T-helper 2 cell treated with Interferon-gamma antibody and Interleukin-4, amounts not matched to agents 5 μg/mL and 100 μg/mL, for 36 hours (primary cell): ENCODE measurements at regions not wholly inside any gene's neighbourhood (a gene's known extent, or its start where the extent isn't known, plus 50 kb on each side); places are given as distances from the start of the nearest gene placed in this dataset.

ENCODE experiments used
- DNase-seq: peaks from one replicate; pipeline ENCODE4 v3.0.0; 2021; ENCODE audit warnings: low spot score
- H3K27ac Mint-ChIP-seq: one replicate; pipeline ENCODE4 v1.8.0; 2021; ENCODE audit warnings: mild to moderate bottlenecking, mixed read lengths
- H3K27me3 Mint-ChIP-seq: one replicate; pipeline ENCODE4 v1.8.0; 2021; ENCODE audit warnings: low read depth, mixed read lengths
- H3K36me3 Mint-ChIP-seq: one replicate; pipeline ENCODE4 v1.8.0; 2021; ENCODE audit warnings: low read depth, mixed read lengths
- H3K4me1 Mint-ChIP-seq: one replicate; pipeline ENCODE4 v1.8.0; 2021; ENCODE audit warnings: low read depth, mixed read lengths
- H3K4me3 Mint-ChIP-seq: one replicate; pipeline ENCODE4 v1.8.0; 2022; ENCODE audit warnings: mild to moderate bottlenecking, moderate library complexity, mixed read lengths
- H3K9me3 Mint-ChIP-seq: one replicate; pipeline ENCODE4 v1.8.0; 2021; ENCODE audit warnings: mixed read lengths

- Mint-ChIP-seq H3K4me3 (no peak overlapping the region), H3K9me3 (peaks cover 18% of the 10 kb centered on the region), H3K27me3 (no peaks in the 10 kb centered on the region), H3K4me1 (no peaks in the 10 kb centered on the region), H3K36me3 (no peaks in the 10 kb centered on the region), H3K27ac (no peak overlapping the region)
- no peak for DNase-seq
Measured at GRCh38 chr14:46399049-46399448, 252.5 kb downstream of the RPL10L start.

- Mint-ChIP-seq H3K9me3 (peaks cover 39% of the 10 kb centered on the region), H3K4me3 (no peak overlapping the region), H3K27me3 (no peaks in the 10 kb centered on the region), H3K27ac (no peak overlapping the region), H3K36me3 (no peaks in the 10 kb centered on the region), H3K4me1 (no peaks in the 10 kb centered on the region)
- no peak for DNase-seq
Measured at GRCh38 chr14:46384611-46385010, 267.0 kb downstream of the RPL10L start.

- no peaks in the 10 kb centered on the region for H3K4me1 Mint-ChIP-seq
- H3K4me3 Mint-ChIP-seq, result no peak overlapping the region
- H3K27me3 Mint-ChIP-seq, result no peaks in the 10 kb centered on the region
- H3K27ac Mint-ChIP-seq, result no peak overlapping the region
- DNase-seq, result no peak
- H3K9me3 Mint-ChIP-seq, result peaks cover 37% of the 10 kb centered on the region
- no peaks in the 10 kb centered on the region for H3K36me3 Mint-ChIP-seq
Measured at GRCh38 chr14:46381674-46382073, 269.9 kb downstream of the RPL10L start.

- H3K27ac Mint-ChIP-seq, result no peak overlapping the region
- peaks cover 50% of the 10 kb centered on the region for H3K9me3 Mint-ChIP-seq
- H3K4me1 Mint-ChIP-seq, result no peaks in the 10 kb centered on the region
- DNase-seq, result no peak
- no peaks in the 10 kb centered on the region for H3K36me3 Mint-ChIP-seq
- no peaks in the 10 kb centered on the region for H3K27me3 Mint-ChIP-seq
- no peak overlapping the region for H3K4me3 Mint-ChIP-seq
Measured at GRCh38 chr14:46378248-46378647, 273.3 kb downstream of the RPL10L start.

GRCh38 chr14:46377305-46377704 lies 274.3 kb downstream of the RPL10L start:
- H3K27ac Mint-ChIP-seq, result no peak overlapping the region
- DNase-seq, result no peak
- H3K9me3 Mint-ChIP-seq, result peaks cover 50% of the 10 kb centered on the region
- H3K27me3 Mint-ChIP-seq, result no peaks in the 10 kb centered on the region
- H3K36me3 Mint-ChIP-seq, result no peaks in the 10 kb centered on the region
- H3K4me1 Mint-ChIP-seq, result no peaks in the 10 kb centered on the region
- H3K4me3 Mint-ChIP-seq, result no peak overlapping the region

- no peaks in the 10 kb centered on the region for H3K4me1 Mint-ChIP-seq
- H3K4me3 Mint-ChIP-seq, result no peak overlapping the region
- peaks cover 41% of the 10 kb centered on the region for H3K9me3 Mint-ChIP-seq
- H3K27ac Mint-ChIP-seq, result no peak overlapping the region
- H3K36me3 Mint-ChIP-seq, result no peaks in the 10 kb centered on the region
- DNase-seq, result no peak
- no peaks in the 10 kb centered on the region for H3K27me3 Mint-ChIP-seq
Measured at GRCh38 chr14:46369391-46369790, 282.2 kb downstream of the RPL10L start.

- Mint-ChIP-seq H3K9me3 (peaks cover 41% of the 10 kb centered on the region), H3K4me1 (no peaks in the 10 kb centered on the region), H3K27ac (no peak overlapping the region), H3K4me3 (no peak overlapping the region), H3K36me3 (no peaks in the 10 kb centered on the region), H3K27me3 (no peaks in the 10 kb centered on the region)
- no peak for DNase-seq
Measured at GRCh38 chr14:46368275-46368674, 283.3 kb downstream of the RPL10L start.

GRCh38 chr14:46352844-46353243 lies 298.7 kb downstream of the RPL10L start:
- H3K27ac Mint-ChIP-seq, result no peak overlapping the region
- H3K9me3 Mint-ChIP-seq, result peaks cover 22% of the 10 kb centered on the region
- H3K36me3 Mint-ChIP-seq, result no peaks in the 10 kb centered on the region
- no peaks in the 10 kb centered on the region for H3K4me1 Mint-ChIP-seq
- no peak for DNase-seq
- H3K4me3 Mint-ChIP-seq, result no peak overlapping the region
- no peaks in the 10 kb centered on the region for H3K27me3 Mint-ChIP-seq

- H3K27ac Mint-ChIP-seq, result no peak overlapping the region
- H3K9me3 Mint-ChIP-seq, result peaks cover 17% of the 10 kb centered on the region
- DNase-seq, result no peak
- H3K4me3 Mint-ChIP-seq, result no peak overlapping the region
- no peaks in the 10 kb centered on the region for H3K4me1 Mint-ChIP-seq
- no peaks in the 10 kb centered on the region for H3K36me3 Mint-ChIP-seq
- H3K27me3 Mint-ChIP-seq, result no peaks in the 10 kb centered on the region
Measured at GRCh38 chr14:46344327-46344937, 307.1 kb downstream of the RPL10L start.

GRCh38 chr14:46325777-46326176 lies 325.8 kb downstream of the RPL10L start:
- no peak overlapping the region for H3K4me3 Mint-ChIP-seq
- no peaks in the 10 kb centered on the region for H3K4me1 Mint-ChIP-seq
- no peaks in the 10 kb centered on the region for H3K27me3 Mint-ChIP-seq
- no peaks in the 10 kb centered on the region for H3K36me3 Mint-ChIP-seq
- H3K9me3 Mint-ChIP-seq, result peaks cover 25% of the 10 kb centered on the region
- DNase-seq, result no peak
- no peak overlapping the region for H3K27ac Mint-ChIP-seq

- no peak overlapping the region for H3K4me3 Mint-ChIP-seq
- no peak overlapping the region for H3K27ac Mint-ChIP-seq
- no peaks in the 10 kb centered on the region for H3K36me3 Mint-ChIP-seq
- no peak for DNase-seq
- H3K4me1 Mint-ChIP-seq, result no peaks in the 10 kb centered on the region
- H3K27me3 Mint-ChIP-seq, result no peaks in the 10 kb centered on the region
- peaks cover 25% of the 10 kb centered on the region for H3K9me3 Mint-ChIP-seq
Measured at GRCh38 chr14:46325157-46325556, 326.4 kb downstream of the RPL10L start.

- Mint-ChIP-seq H3K9me3 (peaks cover 31% of the 10 kb centered on the region), H3K27me3 (no peaks in the 10 kb centered on the region), H3K4me3 (no peak overlapping the region), H3K36me3 (no peaks in the 10 kb centered on the region), H3K4me1 (no peaks in the 10 kb centered on the region), H3K27ac (no peak overlapping the region)
- no peak for DNase-seq
Measured at GRCh38 chr14:46323404-46323762, 328.2 kb downstream of the RPL10L start.

- no peaks in the 10 kb centered on the region for H3K4me1 Mint-ChIP-seq
- no peaks in the 10 kb centered on the region for H3K36me3 Mint-ChIP-seq
- no peak overlapping the region for H3K27ac Mint-ChIP-seq
- no peak for DNase-seq
- H3K27me3 Mint-ChIP-seq, result no peaks in the 10 kb centered on the region
- H3K4me3 Mint-ChIP-seq, result no peak overlapping the region
- peaks cover 28% of the 10 kb centered on the region for H3K9me3 Mint-ChIP-seq
Measured at GRCh38 chr14:46322730-46323403, 328.7 kb downstream of the RPL10L start.

- no peak for DNase-seq
- Mint-ChIP-seq H3K27me3 (no peaks in the 10 kb centered on the region), H3K9me3 (peaks cover 28% of the 10 kb centered on the region), H3K36me3 (no peaks in the 10 kb centered on the region), H3K4me3 (no peak overlapping the region), H3K4me1 (no peaks in the 10 kb centered on the region), H3K27ac (no peak overlapping the region)
Measured at GRCh38 chr14:46322076-46322475, 329.5 kb downstream of the RPL10L start.

- DNase-seq, result no peak
- Mint-ChIP-seq H3K4me1 (no peaks in the 10 kb centered on the region), H3K27ac (no peak overlapping the region), H3K27me3 (no peaks in the 10 kb centered on the region), H3K36me3 (no peaks in the 10 kb centered on the region), H3K4me3 (no peak overlapping the region), H3K9me3 (peaks cover 34% of the 10 kb centered on the region)
Measured at GRCh38 chr14:46306267-46306666, 345.3 kb downstream of the RPL10L start.
